ENCODE measurements at regions not wholly inside any gene's neighbourhood (a gene's known extent, or its start where the extent isn't known, plus 50 kb on each side); places are given as distances from the start of the nearest gene placed in this dataset.

- Mint-ChIP-seq H3K4me3 (no peak overlapping the region), H3K27ac (peak overlapping the region; percentile 2), H3K27me3 (ENCODE audit: low read depth, poor library complexity) (no peaks in the 10 kb centered on the region), H3K4me1 (peaks cover 75% of the 10 kb centered on the region), H3K36me3 (ENCODE audit: low read depth) (peaks cover 4% of the 10 kb centered on the region), H3K9me3 (no peaks in the 10 kb centered on the region)
- peak; percentile 0 for DNase-seq
- TF ChIP-seq CTCF (IDR thresholded peaks at IDR 0.05), result no peak
Observed at GRCh38 chr17:77370586-77370985, 229.8 kb downstream of the SEC14L1 start.

- peaks cover 4% of the 10 kb centered on the region for H3K36me3 Mint-ChIP-seq (ENCODE audit: low read depth)
- no peak overlapping the region for H3K27ac Mint-ChIP-seq
- peak overlapping the region; percentile 72 for H3K4me3 Mint-ChIP-seq
- peak; percentile 4 for DNase-seq
- peaks cover 75% of the 10 kb centered on the region for H3K4me1 Mint-ChIP-seq
- TF ChIP-seq CTCF (IDR thresholded peaks at IDR 0.05), result no peak
- H3K27me3 Mint-ChIP-seq (ENCODE audit: low read depth, poor library complexity), result no peaks in the 10 kb centered on the region
- H3K9me3 Mint-ChIP-seq, result no peaks in the 10 kb centered on the region
Observed at GRCh38 chr17:77371117-77371887, 230.5 kb downstream of the SEC14L1 start.

- TF ChIP-seq CTCF (IDR thresholded peaks at IDR 0.05), result no peak
- peak overlapping the region; percentile 85 for H3K27ac Mint-ChIP-seq
- H3K36me3 Mint-ChIP-seq (ENCODE audit: low read depth), result peaks cover 4% of the 10 kb centered on the region
- no peaks in the 10 kb centered on the region for H3K9me3 Mint-ChIP-seq
- no peaks in the 10 kb centered on the region for H3K27me3 Mint-ChIP-seq (ENCODE audit: low read depth, poor library complexity)
- peaks cover 75% of the 10 kb centered on the region for H3K4me1 Mint-ChIP-seq
- peak overlapping the region; percentile 72 for H3K4me3 Mint-ChIP-seq
- no peak for DNase-seq
Observed at GRCh38 chr17:77371888-77372443, 231.2 kb downstream of the SEC14L1 start.

- H3K9me3 Mint-ChIP-seq, result no peaks in the 10 kb centered on the region
- peaks cover 77% of the 10 kb centered on the region for H3K4me1 Mint-ChIP-seq
- no peaks in the 10 kb centered on the region for H3K27me3 Mint-ChIP-seq (ENCODE audit: low read depth, poor library complexity)
- H3K27ac Mint-ChIP-seq, result peak overlapping the region; percentile 85
- peaks cover 4% of the 10 kb centered on the region for H3K36me3 Mint-ChIP-seq (ENCODE audit: low read depth)
- peak; percentile 94 for DNase-seq
- peak overlapping the region; percentile 72 for H3K4me3 Mint-ChIP-seq
- TF ChIP-seq CTCF (IDR thresholded peaks at IDR 0.05), result no peak
Observed at GRCh38 chr17:77372444-77373298, 231.9 kb downstream of the SEC14L1 start.

- no peak for TF ChIP-seq CTCF (IDR thresholded peaks at IDR 0.05)
- Mint-ChIP-seq H3K27ac (peak overlapping the region; percentile 99), H3K4me3 (peak overlapping the region; percentile 99), H3K9me3 (no peaks in the 10 kb centered on the region), H3K27me3 (ENCODE audit: low read depth, poor library complexity) (peaks cover 3% of the 10 kb centered on the region), H3K36me3 (ENCODE audit: low read depth) (no peaks in the 10 kb centered on the region), H3K4me1 (peaks cover 80% of the 10 kb centered on the region)
- peak; percentile 53 for DNase-seq
Observed at GRCh38 chr17:77373299-77374169, 232.8 kb downstream of the SEC14L1 start.
